HG03439 (cell line): ENCODE measurements at regions not wholly inside any gene's neighbourhood (a gene's known extent, or its start where the extent isn't known, plus 50 kb on each side); places are given as distances from the start of the nearest gene placed in this dataset.

ENCODE experiments used
- ATAC-seq: cut with Tn5 transposase; IDR thresholded peaks from one replicate; pipeline ENCODE4 v1.9.1; 2021; ENCODE audit warnings: mild to moderate bottlenecking, moderate library complexity; ENCODE audit not compliant: unreplicated experiment

- ATAC-seq, result no peak
Observed at GRCh38 chr5:87877495-87877894, 391.1 kb downstream of the TMEM161B start.

- ATAC-seq, result peak; percentile 51
Observed at GRCh38 chr5:87877023-87877422, 391.6 kb downstream of the TMEM161B start.

- ATAC-seq, result peak; percentile 50
Observed at GRCh38 chr5:87876616-87877015, 392.0 kb downstream of the TMEM161B start.

- no peak for ATAC-seq
Observed at GRCh38 chr5:87872986-87873385, 395.7 kb downstream of the TMEM161B start.

- ATAC-seq, result no peak
Observed at GRCh38 chr5:87868792-87869191, 399.9 kb downstream of the TMEM161B start.

- no peak for ATAC-seq
Observed at GRCh38 chr5:87867281-87867680, 401.4 kb downstream of the TMEM161B start.

GRCh38 chr5:87853541-87853940 is 415.1 kb downstream of the TMEM161B start:
- no peak for ATAC-seq

GRCh38 chr5:87851603-87852002 is 417.0 kb downstream of the TMEM161B start:
- ATAC-seq, result no peak

GRCh38 chr5:87850843-87851242 is 417.8 kb downstream of the TMEM161B start:
- ATAC-seq, result no peak

GRCh38 chr5:87845734-87846133 is 422.9 kb downstream of the TMEM161B start:
- ATAC-seq, result no peak

- no peak for ATAC-seq
Observed at GRCh38 chr5:87844866-87845265, 423.8 kb downstream of the TMEM161B start.

GRCh38 chr5:87844449-87844848 is 424.2 kb downstream of the TMEM161B start:
- ATAC-seq, result no peak

GRCh38 chr5:87836696-87837095 is 424.0 kb upstream of the CCNH start:
- no peak for ATAC-seq

GRCh38 chr5:87831499-87831898 is 418.8 kb upstream of the CCNH start:
- no peak for ATAC-seq

GRCh38 chr5:87829217-87829551 is 416.5 kb upstream of the CCNH start:
- no peak for ATAC-seq

GRCh38 chr5:87828545-87829216 is 416.0 kb upstream of the CCNH start:
- no peak for ATAC-seq

- no peak for ATAC-seq
Observed at GRCh38 chr5:87827539-87827938, 414.8 kb upstream of the CCNH start.

- ATAC-seq, result no peak
Observed at GRCh38 chr5:87826507-87826906, 413.8 kb upstream of the CCNH start.

GRCh38 chr5:87825583-87825982 is 412.9 kb upstream of the CCNH start:
- ATAC-seq, result no peak

GRCh38 chr5:87807783-87808182 is 395.1 kb upstream of the CCNH start:
- no peak for ATAC-seq

- ATAC-seq, result no peak
Observed at GRCh38 chr5:87803352-87803751, 390.6 kb upstream of the CCNH start.

- no peak for ATAC-seq
Observed at GRCh38 chr5:87791869-87792268, 379.1 kb upstream of the CCNH start.

GRCh38 chr5:87788416-87788815 is 375.7 kb upstream of the CCNH start:
- no peak for ATAC-seq
